NCI-H1092 (cell line): ENCODE measurements at regions not wholly inside any gene's neighbourhood (a gene's known extent, or its start where the extent isn't known, plus 50 kb on each side); places are given as distances from the start of the nearest gene placed in this dataset.
"Not testable (repeated sequence)": the region's sequence is repeated elsewhere in the genome, so short reads cannot be mapped to it uniquely, and the experiment has no call there.

Source experiments
- DNase-seq: peaks from one replicate; lab custom pipeline; 2025; lab: John Stamatoyannopoulos, UW

DNA sequence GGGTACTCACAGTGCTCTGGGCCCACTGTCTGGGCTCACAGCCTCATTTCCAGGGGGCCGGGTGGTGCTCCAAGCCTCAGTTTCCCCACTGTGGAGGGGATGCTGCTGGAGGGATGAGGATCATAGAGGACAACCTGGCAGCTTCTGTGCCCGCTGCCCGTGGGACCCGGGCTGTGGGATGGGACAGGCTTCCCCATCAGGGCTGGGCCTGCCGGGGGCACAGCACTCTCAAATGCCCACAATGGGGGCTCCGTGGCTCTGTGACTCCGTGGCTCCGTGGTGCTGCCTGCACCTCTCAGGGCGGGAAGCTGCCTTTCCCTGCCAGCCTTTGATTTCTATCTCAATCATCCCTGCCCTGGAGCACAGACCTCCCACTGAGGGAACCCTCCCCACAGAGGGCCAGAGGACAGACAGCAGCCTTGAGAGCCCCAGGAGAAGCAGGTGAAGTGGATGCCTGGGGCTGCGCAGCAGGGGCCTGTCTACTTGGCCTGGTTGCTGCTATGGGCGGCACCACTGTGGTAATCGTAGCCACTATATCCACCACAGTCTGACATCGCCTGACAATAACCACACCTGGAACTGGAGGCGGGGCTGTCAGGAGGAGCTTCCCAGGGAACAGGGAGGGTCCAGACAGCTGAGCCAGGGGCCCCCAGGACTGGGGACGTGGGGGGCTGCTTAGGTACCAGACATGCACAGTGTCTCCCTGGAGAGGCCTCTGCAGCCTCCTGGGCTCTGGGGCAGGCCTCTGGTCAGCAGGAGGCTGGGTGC is 375.9 kb downstream of the TMEM121 start:
- no peak for DNase-seq

DNA sequence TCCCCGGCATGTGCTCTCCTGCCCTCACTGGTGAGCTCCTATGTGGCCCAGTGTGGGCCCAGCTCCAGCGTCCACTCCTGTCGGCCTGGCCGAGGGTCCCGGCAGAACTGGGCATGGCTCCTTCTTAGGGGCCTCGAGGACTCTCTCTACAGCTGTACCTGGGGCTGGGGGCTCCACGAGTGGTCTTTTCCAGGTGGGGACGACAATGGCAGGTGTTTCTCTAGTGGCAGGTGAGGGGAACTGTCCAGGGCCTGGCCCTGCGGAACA is 376.4 kb downstream of the TMEM121 start:
- not testable (repeated sequence) for DNase-seq

DNA sequence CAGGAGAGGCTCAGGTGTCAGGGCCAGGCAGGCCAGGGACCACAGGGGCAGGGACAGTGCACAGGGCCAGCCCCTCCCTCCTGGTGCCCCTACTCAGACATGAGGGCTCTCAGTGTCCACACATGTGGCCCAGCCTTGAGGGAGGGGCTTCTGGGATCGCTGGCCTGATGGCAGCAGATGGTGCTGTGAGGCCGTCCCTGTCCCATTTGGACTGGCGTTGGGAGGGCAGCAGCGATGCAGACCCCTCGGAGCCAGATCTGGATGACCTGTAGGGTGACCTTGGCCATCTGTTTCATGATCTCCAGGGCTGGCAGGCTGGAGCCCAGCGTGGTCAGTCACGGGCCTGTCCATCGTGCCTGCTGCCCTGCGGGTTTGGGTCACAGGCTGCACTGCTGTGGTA is 377.6 kb downstream of the TMEM121 start:
- DNase-seq = no peak

DNA sequence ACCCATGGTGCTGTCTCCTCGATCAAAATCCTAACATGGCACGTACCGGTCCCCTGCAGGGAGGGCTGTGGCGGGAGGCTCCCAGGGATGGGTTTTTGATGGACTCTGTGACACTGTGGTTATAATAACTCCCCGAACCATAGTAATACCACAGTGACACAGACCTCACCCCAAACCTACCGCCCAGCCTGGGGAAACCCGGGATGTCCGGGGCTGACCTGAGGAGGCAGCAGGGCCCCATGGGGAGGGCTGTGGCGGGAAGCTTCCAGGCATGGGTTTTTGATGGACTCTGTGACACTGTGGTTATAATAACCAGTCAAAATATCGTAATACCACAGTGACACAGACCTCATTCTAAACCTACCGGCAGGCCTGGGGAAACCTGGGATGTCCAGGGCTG is 378.0 kb downstream of the TMEM121 start:
- DNase-seq = no peak

GRCh38 chr14:105905456-105905855 is 379.1 kb downstream of the TMEM121 start:
- no peak for DNase-seq

DNA sequence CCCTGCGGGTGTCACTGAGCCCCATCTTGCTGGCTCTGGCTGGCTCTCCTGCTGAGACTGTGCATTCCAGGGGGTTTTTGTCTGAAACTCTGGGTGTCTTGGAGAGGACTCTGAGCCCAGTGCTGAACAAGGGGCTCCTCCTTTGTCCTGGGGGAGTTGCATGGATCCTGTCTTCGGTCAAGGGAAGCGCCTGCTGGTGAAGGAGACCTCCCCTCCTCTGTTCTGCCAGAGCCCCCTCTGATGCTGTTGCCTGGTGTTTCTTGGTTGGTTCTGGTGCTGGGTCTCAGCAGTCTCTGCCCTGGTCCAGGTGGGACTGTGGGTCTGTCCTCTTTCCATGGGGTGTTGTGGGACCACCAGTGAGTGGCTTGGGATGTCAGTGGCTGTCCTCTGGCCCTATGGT is 380.9 kb downstream of the TMEM121 start:
- no peak for DNase-seq

DNA sequence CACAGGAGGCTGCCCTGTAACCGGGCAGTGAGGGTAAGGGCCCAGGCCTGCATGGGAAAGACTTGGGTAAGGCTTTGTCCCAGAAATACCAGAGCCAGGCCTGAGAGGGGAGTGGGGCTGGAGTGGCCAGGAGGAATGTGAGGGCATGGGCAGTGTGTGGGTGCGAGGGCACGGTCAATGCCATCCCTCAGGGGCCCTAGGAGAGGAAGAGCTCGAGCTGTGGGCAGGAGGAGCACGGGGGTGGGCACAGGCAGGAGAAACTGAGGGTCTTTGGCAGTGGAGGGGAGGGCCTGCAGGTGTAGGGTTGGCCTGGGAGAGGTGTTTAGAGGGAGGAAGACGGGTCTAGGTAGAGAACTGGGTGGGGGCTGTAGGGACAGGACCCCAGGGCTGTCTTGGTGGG is 381.6 kb downstream of the TMEM121 start:
- DNase-seq = no peak

- no peak for DNase-seq
Measured at GRCh38 chr14:105908481-105908911, 382.1 kb downstream of the TMEM121 start.

DNA sequence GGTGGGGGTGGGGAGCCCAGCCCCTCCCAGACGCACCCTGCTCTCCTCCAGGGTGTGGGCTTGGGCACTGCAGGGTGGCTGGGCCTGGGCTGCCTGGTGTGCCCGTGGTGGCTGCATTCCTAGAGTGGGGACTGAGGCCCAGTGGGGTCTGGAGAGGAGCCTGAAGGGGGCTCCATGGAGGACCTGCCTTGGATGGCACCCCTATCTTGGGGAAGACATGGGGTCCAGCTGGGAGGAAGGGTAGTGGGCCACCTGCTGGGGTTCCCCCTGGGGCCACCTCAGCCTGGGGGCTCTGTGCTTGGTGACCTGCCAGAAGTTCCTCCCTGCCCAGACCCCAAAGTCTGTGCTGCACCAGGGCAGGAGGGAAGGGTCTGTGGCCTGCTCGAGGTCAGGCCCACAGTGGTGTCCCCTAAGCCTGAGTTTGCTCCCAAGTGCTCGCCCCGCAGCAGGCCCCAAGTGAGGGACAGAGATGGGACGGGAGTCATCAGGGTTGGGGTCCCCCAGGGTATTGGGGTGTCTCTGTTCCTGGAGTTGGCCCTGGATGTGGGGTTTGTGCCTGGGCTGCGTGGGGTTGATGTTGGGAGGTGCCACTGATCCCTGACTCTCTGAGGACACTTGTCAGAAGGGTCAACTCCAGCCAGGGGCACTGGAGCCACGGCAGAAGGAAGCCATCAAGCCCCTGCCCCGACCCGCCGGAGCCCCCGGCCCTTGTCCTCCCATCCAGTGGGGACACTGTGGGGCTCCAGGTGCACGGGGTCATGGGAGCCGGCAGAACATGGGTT is 382.9 kb downstream of the TMEM121 start:
- DNase-seq = no peak

- DNase-seq = not testable (repeated sequence)
Measured at GRCh38 chr14:105909828-105910120, 383.4 kb downstream of the TMEM121 start.

- DNase-seq = no peak
Measured at GRCh38 chr14:105910426-105910825, 384.0 kb downstream of the TMEM121 start.

GRCh38 chr14:105911006-105911847 is 384.8 kb downstream of the TMEM121 start:
- DNase-seq = no peak

- DNase-seq = not testable (repeated sequence)
Measured at GRCh38 chr14:105911848-105912292, 385.5 kb downstream of the TMEM121 start.

GRCh38 chr14:105912641-105913180 is 386.3 kb downstream of the TMEM121 start:
- no peak for DNase-seq

DNA sequence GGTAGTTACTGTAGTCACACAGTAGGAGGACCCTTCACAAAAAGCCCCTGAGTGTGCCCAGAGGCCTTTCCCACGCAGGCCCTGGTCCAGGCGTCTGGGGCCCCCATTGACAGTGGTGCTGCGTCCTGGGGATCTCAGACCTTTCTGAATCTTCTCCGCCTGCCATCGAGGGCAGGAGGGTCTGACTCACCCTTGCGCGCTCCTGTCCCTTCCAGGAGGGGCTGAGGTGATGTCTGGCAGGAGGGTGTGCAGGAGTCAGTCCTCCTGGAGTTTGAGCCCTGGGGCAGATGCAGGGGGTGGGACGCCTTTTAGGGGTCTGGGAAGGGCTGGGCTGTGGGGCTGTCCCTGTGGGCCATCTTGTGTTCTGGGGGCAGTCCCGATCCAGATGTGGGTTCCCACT is 386.8 kb downstream of the TMEM121 start:
- DNase-seq = no peak

GRCh38 chr14:105913861-105914260 is 387.5 kb downstream of the TMEM121 start:
- DNase-seq = no peak

DNA sequence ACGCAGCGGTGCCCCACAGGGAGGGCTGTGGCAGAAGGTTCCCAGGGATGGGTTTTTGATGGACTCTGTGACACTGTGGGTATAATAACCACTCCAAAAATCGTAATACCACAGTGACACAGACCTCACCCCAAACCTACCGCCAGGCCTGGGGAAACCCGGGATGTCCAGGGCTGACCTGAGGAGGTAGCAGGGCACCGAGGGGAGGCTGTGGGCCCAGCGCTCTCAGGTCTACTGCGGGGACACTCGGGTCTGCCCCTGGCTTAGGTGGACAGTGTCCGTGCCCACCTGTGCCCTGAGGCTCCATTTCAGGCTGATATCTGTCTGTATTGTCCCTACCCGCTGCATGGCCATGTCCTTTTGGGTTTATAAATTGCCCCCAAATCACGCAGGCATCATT is 387.9 kb downstream of the TMEM121 start:
- not testable (repeated sequence) for DNase-seq

DNA sequence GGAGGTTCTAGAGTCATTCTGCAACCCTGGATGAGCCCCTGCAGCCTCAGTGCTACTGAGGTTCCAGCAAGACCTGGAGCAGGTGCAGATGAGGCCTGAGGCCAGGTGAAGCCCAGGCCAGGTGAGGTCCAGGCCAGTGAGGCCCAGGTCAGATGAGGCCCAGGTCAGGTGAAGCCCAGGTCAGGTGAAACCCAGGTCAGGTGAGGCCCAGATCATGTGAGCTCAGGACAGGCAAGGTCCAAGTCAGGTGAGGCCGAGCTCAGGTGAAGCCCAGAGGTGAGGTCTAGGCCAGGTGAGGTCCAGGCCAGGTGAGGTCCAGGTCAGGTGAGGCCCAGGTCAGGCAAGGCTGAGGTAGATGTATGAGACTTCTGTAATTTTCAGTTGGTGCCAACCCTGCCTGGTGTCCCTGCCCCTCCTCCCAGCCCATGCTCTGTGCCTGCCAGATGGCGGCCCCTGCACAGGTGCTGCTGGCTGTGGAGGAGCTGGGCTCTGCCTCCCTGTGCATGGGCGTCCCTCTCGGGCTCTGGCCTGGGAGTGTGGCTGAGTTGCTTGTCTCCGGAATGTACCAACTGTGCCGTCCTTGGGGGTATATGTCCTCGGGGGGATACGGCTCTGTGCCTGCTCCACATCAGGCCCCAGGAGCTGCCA is 388.5 kb downstream of the TMEM121 start:
- no peak for DNase-seq

DNA sequence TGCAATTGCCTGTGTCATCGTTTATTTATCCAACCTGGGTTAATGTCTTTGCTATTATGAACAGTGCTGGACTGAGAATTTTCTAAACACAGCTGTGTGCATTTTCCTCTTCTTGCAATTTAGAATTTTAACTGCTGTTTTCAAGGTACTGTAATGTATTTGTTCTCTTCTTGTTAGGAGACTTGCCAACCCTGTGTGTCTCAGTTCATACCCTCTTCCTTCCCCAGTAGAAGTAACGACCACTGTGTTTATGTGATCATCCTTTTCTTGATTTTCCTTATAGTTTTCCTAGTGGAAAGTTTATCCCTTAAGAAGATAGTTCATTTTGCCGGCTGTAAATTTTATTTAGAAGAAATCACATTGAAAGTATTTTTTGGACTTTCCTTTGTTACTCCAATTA is 389.2 kb downstream of the TMEM121 start:
- not testable (repeated sequence) for DNase-seq

- DNase-seq = not testable (repeated sequence)
Measured at GRCh38 chr14:105917136-105917932, 391.0 kb downstream of the TMEM121 start.

- DNase-seq = no peak
Measured at GRCh38 chr14:105917933-105918436, 391.6 kb downstream of the TMEM121 start.
